ENCODE measurements at regions not wholly inside any gene's neighbourhood (a gene's known extent, or its start where the extent isn't known, plus 50 kb on each side); places are given as distances from the start of the nearest gene placed in this dataset.

DNA sequence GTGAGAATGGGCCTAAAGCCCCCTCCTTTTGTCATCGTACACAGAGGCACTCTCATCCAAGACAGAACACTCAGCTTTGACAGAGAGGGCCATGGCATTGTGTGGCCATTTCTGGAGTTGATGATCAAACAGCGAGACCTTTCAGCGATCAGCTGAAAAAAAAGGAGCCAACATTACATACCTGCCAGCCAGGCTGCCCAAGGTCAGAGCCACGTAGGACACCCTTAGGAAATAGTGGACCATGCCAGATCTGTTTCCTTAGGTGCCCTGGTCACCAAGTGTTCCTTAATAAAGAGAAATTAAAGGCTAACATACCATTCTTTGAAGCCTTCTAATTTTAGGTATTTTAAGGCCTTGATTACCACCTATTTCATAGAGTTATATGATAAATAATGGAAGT lies 105.5 kb upstream of the PRLR start:
- TF ChIP-seq, protein P1, sequence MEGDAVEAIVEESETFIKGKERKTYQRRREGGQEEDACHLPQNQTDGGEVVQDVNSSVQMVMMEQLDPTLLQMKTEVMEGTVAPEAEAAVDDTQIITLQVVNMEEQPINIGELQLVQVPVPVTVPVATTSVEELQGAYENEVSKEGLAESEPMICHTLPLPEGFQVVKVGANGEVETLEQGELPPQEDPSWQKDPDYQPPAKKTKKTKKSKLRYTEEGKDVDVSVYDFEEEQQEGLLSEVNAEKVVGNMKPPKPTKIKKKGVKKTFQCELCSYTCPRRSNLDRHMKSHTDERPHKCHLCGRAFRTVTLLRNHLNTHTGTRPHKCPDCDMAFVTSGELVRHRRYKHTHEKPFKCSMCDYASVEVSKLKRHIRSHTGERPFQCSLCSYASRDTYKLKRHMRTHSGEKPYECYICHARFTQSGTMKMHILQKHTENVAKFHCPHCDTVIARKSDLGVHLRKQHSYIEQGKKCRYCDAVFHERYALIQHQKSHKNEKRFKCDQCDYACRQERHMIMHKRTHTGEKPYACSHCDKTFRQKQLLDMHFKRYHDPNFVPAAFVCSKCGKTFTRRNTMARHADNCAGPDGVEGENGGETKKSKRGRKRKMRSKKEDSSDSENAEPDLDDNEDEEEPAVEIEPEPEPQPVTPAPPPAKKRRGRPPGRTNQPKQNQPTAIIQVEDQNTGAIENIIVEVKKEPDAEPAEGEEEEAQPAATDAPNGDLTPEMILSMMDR (IDR thresholded peaks at IDR 0.05): no peak
- no peak for DNase-seq
- H3K4me3 Mint-ChIP-seq: no peak overlapping the region
- H3K36me3 Mint-ChIP-seq (ENCODE audit: low read depth): no peaks in the 10 kb centered on the region
- no peak overlapping the region for H3K27ac Mint-ChIP-seq
- no peaks in the 10 kb centered on the region; the same call in 1 of the 2 replicates for H3K27me3 Mint-ChIP-seq (ENCODE audit: insufficient read depth)
- H3K9me3 Mint-ChIP-seq: no peaks in the 10 kb centered on the region
- no peaks in the 10 kb centered on the region for H3K4me1 Mint-ChIP-seq (ENCODE audit: low read depth)

- Mint-ChIP-seq H3K4me1 (ENCODE audit: low read depth) (no peaks in the 10 kb centered on the region), H3K27me3 (ENCODE audit: insufficient read depth) (no peaks in the 10 kb centered on the region; the same call in 1 of the 2 replicates), H3K9me3 (no peaks in the 10 kb centered on the region), H3K27ac (no peak overlapping the region), H3K36me3 (ENCODE audit: low read depth) (no peaks in the 10 kb centered on the region), H3K4me3 (no peak overlapping the region)
- no peak for DNase-seq
- TF ChIP-seq, protein P1 (IDR thresholded peaks at IDR 0.05): no peak
These were observed 103.1 kb upstream of the PRLR start for GRCh38 chr5:35333366-35333765.

DNA sequence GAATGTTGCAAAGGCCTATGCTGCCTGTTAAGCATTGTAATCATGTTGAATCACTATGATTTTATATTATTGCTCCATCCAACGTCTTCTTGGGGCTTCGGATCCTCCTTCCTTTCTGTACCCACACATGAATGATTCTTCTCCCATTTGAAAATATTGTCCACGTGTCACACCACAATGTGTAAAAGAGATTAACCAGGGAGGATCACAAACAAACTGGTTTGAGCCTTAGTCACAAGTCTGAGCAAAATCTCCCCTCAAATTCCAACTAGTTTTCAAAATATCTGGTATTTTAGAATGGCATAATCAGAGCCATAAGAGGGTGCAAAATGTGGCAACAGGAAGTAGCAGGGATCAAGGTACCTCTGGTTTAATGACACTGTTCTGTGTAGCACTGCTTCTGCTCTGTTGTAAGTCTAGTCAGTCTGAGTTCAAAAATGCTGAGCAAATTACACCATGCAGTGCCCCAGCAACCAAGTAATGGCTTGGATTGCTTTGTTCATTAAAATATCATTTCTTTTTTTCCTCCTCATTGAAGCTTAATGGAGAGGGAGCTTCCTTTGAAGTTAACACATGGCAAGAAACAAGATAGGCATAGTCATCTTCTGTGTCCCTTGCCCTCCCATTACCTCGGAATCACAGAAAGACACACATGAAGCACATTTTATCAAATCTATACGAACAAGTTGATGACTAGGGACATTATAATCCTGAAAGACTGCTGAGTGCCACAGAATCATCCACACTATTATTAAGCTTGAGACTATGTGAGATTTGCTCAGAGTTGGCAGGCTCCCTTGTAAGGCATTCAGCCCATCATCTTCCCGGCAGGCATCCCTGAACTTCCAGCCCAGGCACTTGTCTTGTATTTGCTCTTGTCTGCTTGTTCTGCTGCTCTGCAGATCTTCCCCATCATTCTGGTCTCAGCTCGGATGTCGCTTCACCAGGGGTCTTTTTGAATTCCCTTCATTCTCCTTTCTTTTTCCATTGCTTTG lies 102.0 kb upstream of the PRLR start:
- H3K9me3 Mint-ChIP-seq: no peaks in the 10 kb centered on the region
- no peaks in the 10 kb centered on the region for H3K4me1 Mint-ChIP-seq (ENCODE audit: low read depth)
- TF ChIP-seq, protein P1 (IDR thresholded peaks at IDR 0.05): no peak
- no peaks in the 10 kb centered on the region; the same call in 1 of the 2 replicates for H3K27me3 Mint-ChIP-seq (ENCODE audit: insufficient read depth)
- DNase-seq: no peak
- no peaks in the 10 kb centered on the region for H3K36me3 Mint-ChIP-seq (ENCODE audit: low read depth)
- H3K4me3 Mint-ChIP-seq: no peak overlapping the region
- no peak overlapping the region for H3K27ac Mint-ChIP-seq

GRCh38 chr5:35325836-35326235 lies 95.5 kb upstream of the PRLR start:
- TF ChIP-seq, protein P1 (IDR thresholded peaks at IDR 0.05): no peak
- Mint-ChIP-seq H3K9me3 (no peaks in the 10 kb centered on the region), H3K36me3 (ENCODE audit: low read depth) (no peaks in the 10 kb centered on the region), H3K27me3 (ENCODE audit: insufficient read depth) (peaks cover 1% of the 10 kb centered on the region; the same call in 1 of the 2 replicates), H3K4me3 (no peak overlapping the region), H3K27ac (no peak overlapping the region), H3K4me1 (ENCODE audit: low read depth) (no peaks in the 10 kb centered on the region)
- DNase-seq: no peak

GRCh38 chr5:35324679-35325078 lies 94.4 kb upstream of the PRLR start:
- H3K36me3 Mint-ChIP-seq (ENCODE audit: low read depth): no peaks in the 10 kb centered on the region
- no peak overlapping the region for H3K4me3 Mint-ChIP-seq
- TF ChIP-seq, protein P1 (IDR thresholded peaks at IDR 0.05): no peak
- no peak overlapping the region for H3K27ac Mint-ChIP-seq
- no peak for DNase-seq
- H3K4me1 Mint-ChIP-seq (ENCODE audit: low read depth): no peaks in the 10 kb centered on the region
- peaks cover 1% of the 10 kb centered on the region; the same call in 1 of the 2 replicates for H3K27me3 Mint-ChIP-seq (ENCODE audit: insufficient read depth)
- H3K9me3 Mint-ChIP-seq: no peaks in the 10 kb centered on the region

All from HFFc6 (cell line).